CD4-positive, alpha-beta T cell treated with Interleukin-15 for 4 hours (primary cell): ENCODE measurements at regions not wholly inside any gene's neighbourhood (a gene's known extent, or its start where the extent isn't known, plus 50 kb on each side); places are given as distances from the start of the nearest gene placed in this dataset.

Source experiments
- DNase-seq: peaks from one replicate; pipeline ENCODE4 v3.0.0-alpha.2; 2020; ENCODE audit warnings: low spot score

DNA sequence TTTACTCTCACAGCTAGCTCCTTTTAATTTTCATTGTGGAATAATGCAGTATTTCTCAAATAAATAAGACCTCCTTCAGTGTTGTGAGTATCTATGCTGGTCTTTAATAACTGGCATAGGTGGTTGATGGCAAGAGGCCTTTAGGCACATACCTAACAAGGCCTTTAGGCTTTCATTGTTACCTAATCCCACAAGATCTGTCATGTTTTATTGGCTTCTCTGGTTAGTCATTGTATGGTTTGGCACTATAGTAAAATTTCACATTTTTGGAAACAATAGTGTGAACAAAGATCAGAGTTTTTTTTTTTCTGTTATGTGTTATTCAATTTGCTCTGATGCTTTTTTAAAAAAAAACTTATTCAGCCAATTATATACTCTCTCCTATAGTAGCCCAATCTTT, 89.8 kb upstream of the NEUROD1 start:
- DNase-seq = no peak

GRCh38 chr2:181771356-181771755, 91.0 kb upstream of the NEUROD1 start:
- DNase-seq = no peak

DNA sequence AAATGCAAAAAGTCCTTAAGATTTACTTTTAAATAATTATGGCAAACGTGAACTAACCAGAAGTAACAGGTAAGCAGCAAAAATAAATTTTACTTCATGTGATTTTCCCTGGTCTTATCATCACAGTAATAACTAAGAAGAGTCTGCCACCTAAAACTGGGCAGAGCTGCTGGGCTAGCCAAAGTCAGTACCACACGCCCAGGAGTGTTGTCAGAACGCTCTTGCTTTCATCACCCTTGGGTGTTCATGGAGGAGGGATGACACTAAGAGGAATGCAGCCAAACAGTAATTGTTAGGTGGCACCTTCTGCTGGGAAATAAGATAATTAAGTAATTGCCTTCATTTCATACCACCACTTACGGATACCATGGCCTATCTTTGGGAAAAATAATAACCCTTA, 92.0 kb upstream of the NEUROD1 start:
- DNase-seq = no peak

GRCh38 chr2:181772777-181773176, 92.5 kb upstream of the NEUROD1 start:
- no peak for DNase-seq

GRCh38 chr2:181774685-181775084, 94.4 kb upstream of the NEUROD1 start:
- no peak for DNase-seq

- no peak for DNase-seq
Observed at GRCh38 chr2:181776336-181776735, 96.0 kb upstream of the NEUROD1 start.

GRCh38 chr2:181777734-181778133, 97.4 kb upstream of the NEUROD1 start:
- no peak for DNase-seq

DNA sequence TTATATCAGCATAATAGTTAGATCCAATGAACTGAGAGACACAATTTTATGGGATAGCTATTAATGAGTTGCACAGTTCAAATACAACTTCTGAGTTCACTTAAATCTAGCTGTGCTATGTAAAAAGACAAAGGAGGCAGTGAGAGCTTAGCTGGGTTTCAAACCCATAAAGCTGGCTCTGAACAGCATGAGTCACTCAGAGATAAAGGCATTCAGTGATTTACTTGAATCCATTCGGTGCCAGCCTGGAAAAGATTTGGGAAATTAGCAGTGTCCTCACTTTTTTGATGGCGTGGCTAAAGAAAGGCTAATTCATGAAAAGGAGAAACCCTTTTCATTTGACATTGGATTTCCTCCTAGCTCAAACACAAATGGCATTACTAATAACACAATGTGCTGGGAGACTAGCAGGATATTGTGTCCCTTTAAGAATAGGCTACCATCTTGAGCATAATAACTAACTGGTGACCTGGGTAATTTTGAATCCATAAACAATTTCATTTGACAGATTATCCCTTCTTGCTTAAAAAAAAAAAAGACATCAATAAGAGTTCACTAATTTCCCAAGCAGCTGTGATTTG, 98.4 kb upstream of the NEUROD1 start:
- no peak for DNase-seq

DNA sequence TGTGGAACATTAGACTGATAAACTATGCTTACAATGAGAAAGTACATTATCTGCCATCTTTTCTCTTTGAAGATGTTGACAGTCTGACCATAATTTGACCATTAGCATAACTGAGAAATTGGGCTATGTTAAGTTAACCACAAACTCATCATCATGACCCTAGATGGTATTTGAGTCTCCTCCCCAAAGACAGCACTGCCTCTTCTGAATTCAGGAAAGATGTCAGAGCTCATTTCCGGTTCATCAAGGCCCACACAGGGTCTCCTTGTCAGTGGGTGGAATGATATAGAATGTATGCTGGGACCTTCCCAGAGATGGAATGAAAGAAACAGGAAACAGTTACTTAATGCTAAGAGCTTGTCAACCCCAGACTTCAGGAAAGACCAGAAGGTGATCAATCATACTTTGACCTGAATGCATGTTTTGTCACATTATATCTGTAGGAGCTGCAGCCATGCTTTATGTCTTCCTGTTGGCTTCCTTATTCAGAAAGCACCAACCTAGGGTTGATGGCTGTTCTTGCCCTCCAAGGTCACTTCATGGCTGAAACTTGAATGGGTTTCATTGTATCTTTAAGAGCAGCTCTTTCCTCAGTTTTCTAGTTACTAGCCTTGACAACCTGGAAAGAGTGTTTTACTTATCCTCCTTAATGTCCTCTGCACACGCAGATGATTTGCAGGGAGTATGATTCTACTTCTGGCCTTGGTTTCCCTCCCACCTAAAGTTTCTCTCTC, 99.1 kb upstream of the NEUROD1 start:
- no peak for DNase-seq

DNA sequence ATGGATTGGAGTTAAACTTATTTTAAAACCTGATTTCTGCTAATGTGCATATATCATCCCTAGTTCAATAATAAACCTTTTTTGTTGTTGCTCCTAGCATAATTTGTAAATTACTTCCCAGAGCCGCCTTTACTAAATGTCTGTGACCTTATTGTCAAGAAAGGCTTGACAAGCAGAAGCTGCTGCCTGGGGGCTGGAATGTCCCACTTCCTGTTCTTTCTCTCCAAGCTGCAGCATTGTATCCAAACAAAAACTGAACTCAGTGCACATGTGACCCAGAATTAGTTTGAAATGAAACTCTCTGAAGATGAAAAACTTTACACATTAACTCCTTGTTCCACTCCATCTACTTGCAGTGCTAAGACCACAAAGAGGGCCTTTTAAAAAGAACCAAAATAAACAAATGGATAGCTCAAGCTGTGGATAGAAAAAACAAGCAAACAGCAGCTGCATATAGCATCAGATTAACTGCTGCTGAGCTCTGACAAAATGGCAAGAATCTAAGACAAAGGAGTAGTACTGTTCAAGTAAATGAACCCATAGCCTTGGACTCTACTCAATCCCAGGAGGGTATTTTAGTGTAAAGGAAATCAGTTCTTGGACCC, 99.8 kb upstream of the NEUROD1 start:
- no peak for DNase-seq

GRCh38 chr2:181780657-181781056, 100.3 kb upstream of the NEUROD1 start:
- no peak for DNase-seq

- no peak for DNase-seq
Observed at GRCh38 chr2:181781078-181781786, 100.9 kb upstream of the NEUROD1 start.

DNA sequence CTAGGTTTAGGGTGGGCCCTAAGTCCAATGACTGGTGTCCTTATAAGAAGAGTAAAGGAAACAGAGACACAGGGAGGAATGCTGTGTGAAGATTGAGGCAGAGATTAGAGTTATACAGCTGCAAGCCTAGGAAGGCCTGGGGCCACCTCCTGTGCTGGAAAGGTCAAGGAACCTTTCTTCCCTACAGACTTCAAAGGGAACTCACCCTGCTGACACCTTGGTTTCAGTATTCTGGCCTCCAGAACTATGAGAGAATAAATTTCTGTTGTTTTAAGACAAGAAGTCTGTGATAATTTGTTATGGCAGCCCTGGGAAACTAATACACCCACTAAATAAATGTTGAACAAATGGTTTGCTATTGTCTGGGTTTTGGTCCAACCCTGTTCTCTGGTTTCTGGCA, 102.3 kb upstream of the NEUROD1 start:
- no peak for DNase-seq

DNA sequence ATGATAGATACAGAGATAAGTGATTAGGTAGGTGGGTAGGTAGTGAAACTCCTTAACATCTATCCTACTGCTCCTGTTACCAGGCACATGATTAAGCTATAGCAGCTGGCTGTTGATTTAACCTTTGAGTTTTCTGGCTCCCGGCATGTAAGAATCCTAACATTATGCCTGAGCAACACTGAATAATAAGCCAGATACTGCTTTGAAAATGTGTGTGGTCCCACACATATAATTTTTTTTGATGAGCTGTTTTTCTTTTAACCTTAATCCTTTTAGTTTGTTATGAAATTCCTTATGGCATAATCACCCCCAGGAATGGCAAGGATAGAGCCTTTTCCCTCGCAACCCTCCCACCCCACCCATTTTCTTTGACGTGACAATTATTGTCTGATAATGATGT, 104.2 kb upstream of the NEUROD1 start:
- no peak for DNase-seq

GRCh38 chr2:181785691-181786344, 105.5 kb upstream of the NEUROD1 start:
- no peak for DNase-seq

- DNase-seq = no peak
Observed at GRCh38 chr2:181786371-181787228, 104.9 kb upstream of the ITPRID2 start.

DNA sequence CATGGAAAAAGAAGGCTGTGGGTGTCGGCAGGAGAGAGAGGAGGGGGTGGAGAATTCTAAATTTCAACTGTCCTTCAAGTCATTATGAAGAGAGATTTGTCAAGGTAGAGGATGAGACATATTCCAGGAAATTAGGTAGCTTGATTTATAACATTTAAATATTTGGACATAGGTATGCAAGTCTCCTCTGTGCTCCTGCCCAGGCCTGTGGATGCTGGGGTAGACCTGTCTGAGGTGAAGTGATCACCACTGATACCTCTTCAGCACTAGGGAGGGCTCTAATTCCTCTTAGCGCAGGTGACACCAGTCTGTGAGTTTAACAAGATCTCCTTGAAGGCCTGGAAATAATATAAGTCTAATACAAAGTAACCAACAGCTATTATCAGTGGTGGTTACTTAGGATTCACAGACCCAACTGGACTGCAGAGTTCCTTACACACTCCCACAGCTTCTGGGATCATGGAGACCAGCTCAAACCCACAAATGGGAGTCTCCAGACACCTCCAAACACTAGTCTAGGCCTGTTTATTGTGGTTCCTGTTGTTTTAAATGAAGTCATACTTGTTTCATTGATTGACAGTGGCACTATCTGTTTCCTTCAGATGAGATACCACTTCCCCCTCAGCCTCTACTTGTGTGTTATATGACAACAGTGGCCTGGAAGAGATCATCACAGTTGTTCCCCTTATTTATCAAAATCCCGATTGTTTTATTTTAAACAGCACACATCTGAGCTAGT, 104.1 kb upstream of the ITPRID2 start:
- DNase-seq = no peak

DNA sequence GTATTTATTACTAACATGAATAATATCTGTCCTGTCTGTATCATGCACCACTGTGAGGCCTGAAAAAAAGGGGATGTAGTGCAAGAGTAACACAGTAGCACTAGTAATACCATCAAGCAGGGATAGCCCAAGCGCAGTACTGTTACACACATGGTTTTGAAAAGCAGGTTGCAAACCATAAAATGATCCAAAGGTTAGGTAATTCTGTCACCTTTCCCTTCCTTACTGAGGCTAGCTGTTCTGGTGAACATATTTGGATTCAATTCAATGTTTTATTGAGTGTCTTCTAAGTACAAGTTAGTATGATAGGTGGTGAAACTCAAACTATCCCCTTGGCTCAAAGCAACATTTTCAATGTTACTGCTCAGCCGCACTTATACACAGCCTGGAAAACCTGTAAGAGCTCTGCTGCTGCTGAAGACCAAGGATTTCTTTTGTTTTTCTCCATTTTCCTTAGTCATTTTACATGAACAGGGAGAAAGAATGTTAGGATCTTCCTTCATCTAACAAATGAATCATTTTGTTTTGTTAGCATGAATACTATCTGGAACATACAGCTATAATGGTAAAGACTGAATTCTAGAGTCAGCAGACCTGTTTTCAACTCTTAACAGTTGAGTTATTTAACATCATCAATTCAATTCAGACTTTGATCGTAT, 102.5 kb upstream of the ITPRID2 start:
- DNase-seq = no peak

- no peak for DNase-seq
Observed at GRCh38 chr2:181789827-181790448, 101.6 kb upstream of the ITPRID2 start.
